Activated T-cell treated with anti-CD3 and anti-CD28 coated beads, Interleukin-2, amount 50 U/mL, for 4 hours (primary cell): ENCODE measurements at regions not wholly inside any gene's neighbourhood (a gene's known extent, or its start where the extent isn't known, plus 50 kb on each side); places are given as distances from the start of the nearest gene placed in this dataset.

ENCODE experiments used
- ATAC-seq, 2 donors: fragments of 200-7000 bp; cut with Tn5 transposase; one replicate each; pipeline ENCODE4 v1.10.0; 2021
- DNase-seq: peaks from one replicate; pipeline ENCODE4 v3.0.0-alpha.2; 2020
- H3K27me3 Mint-ChIP-seq: one replicate; pipeline ENCODE4 v1.8.0; 2021; ENCODE audit warnings: low read depth, mixed read lengths
- H3K36me3 Mint-ChIP-seq: one replicate; pipeline ENCODE4 v1.8.0; 2022; ENCODE audit warnings: mixed read lengths; ENCODE audit not compliant: insufficient read depth
- H3K4me1 Mint-ChIP-seq: one replicate; pipeline ENCODE4 v1.8.0; 2021; ENCODE audit warnings: low read depth, mixed read lengths
- H3K4me3 Mint-ChIP-seq: one replicate; pipeline ENCODE4 v1.8.0; 2021; ENCODE audit warnings: mild to moderate bottlenecking, moderate library complexity, mixed read lengths
- H3K9me3 Mint-ChIP-seq: one replicate; pipeline ENCODE4 v1.8.0; 2021; ENCODE audit warnings: mixed read lengths

DNA sequence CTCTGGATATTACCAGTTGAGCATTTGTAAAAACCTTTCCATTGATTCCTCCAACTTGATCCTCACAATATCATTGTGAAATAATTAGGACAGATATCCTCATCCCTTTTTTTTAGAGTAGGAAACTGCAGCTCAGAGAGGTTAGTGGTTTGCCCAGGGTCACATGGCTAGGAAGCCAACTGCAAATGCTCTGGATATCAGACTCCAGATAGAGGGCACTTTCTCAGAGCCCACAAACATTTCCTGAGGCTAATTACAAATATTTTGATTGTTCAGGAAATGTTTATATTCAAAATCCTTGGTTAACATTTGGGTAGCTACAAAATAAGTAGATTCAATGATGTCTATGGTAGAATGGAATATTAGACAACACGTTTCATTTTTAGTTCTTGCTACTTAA is 154.8 kb upstream of the DPYD start:
- no peaks in the 10 kb centered on the region for H3K36me3 Mint-ChIP-seq
- H3K9me3 Mint-ChIP-seq: no peaks in the 10 kb centered on the region
- no peak overlapping the region for H3K4me3 Mint-ChIP-seq
- DNase-seq (no peak), ATAC-seq (no peak)
- no peaks in the 10 kb centered on the region for H3K27me3 Mint-ChIP-seq
- peaks cover 2% of the 10 kb centered on the region for H3K4me1 Mint-ChIP-seq

GRCh38 chr1:98073823-98074222 is 153.0 kb upstream of the DPYD start:
- Mint-ChIP-seq H3K4me1 (peaks cover 2% of the 10 kb centered on the region), H3K4me3 (no peak overlapping the region), H3K27me3 (no peaks in the 10 kb centered on the region), H3K9me3 (no peaks in the 10 kb centered on the region), H3K36me3 (no peaks in the 10 kb centered on the region)
- DNase-seq (no peak), ATAC-seq (no peak)

DNA sequence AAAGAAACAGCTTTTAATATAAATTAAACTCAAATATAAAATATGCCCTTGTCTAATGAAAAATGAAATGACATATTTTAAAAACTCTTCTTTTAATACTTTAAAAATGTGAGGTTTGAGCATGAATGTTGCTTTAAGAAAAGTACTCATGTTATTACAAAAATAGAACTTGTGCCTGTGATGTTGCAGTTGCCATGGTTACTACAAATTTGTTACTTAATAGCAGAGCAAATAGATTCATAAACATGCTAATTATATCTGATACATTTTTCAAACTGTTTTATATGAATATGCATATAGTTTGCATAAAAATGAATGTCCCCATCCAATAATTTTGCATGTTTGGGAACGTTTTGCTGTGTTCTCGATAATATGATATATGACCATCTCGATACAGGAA is 152.3 kb upstream of the DPYD start:
- Mint-ChIP-seq H3K36me3 (no peaks in the 10 kb centered on the region), H3K4me1 (peaks cover 2% of the 10 kb centered on the region), H3K9me3 (no peaks in the 10 kb centered on the region), H3K4me3 (no peak overlapping the region), H3K27me3 (peaks cover 2% of the 10 kb centered on the region)
- DNase-seq (no peak), ATAC-seq (no peak)

DNA sequence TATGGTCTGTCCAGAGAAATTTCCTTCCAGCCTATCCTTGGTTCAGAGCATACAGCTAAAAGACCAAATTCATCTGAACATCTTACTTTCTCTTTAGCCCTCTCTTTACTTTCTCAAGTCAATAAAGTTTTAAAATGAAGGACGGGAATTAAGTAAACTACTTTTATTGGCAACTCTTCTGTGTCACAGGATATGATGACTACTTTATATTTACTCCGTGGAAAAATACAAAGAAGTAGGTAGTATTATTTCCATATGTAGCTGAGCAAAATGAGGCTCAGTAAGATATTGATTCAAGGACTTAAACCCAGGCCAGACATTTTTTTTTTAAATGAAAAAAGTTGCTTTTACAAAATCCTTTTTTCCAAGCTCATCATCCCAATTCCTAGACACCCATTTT is 151.2 kb upstream of the DPYD start:
- Mint-ChIP-seq H3K4me3 (no peak overlapping the region), H3K9me3 (no peaks in the 10 kb centered on the region), H3K27me3 (peaks cover 4% of the 10 kb centered on the region), H3K4me1 (peaks cover 2% of the 10 kb centered on the region), H3K36me3 (no peaks in the 10 kb centered on the region)
- no peak for DNase-seq
- no peak for ATAC-seq

DNA sequence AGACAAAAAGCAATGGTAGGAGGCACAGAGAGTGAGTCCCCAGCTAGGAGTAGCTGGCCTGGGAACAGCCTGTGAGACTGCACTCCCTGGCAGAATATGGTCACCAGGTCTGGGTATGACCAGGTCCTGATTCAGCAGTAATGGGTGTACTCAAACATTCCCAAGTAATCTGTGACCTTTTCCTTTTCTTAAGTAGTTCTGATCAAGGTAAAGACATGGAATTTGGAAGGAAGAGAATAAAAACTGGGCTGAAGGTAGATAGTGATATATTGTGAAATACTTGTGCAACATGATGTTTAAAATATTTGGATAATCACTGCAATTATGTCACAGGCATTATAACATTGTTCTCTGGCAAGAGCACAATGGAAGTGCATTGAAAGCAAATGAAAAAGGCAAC is 147.2 kb upstream of the DPYD start:
- DNase-seq (no peak), ATAC-seq (no peak)
- H3K36me3 Mint-ChIP-seq: no peaks in the 10 kb centered on the region
- no peaks in the 10 kb centered on the region for H3K9me3 Mint-ChIP-seq
- H3K4me1 Mint-ChIP-seq: no peaks in the 10 kb centered on the region
- H3K4me3 Mint-ChIP-seq: no peak overlapping the region
- H3K27me3 Mint-ChIP-seq: peaks cover 6% of the 10 kb centered on the region

- Mint-ChIP-seq H3K27me3 (peaks cover 6% of the 10 kb centered on the region), H3K36me3 (no peaks in the 10 kb centered on the region), H3K4me3 (no peak overlapping the region), H3K4me1 (no peaks in the 10 kb centered on the region), H3K9me3 (no peaks in the 10 kb centered on the region)
- no peak for DNase-seq
- no peak for ATAC-seq
Observed at GRCh38 chr1:98066911-98067310, 146.1 kb upstream of the DPYD start.

- no peaks in the 10 kb centered on the region for H3K36me3 Mint-ChIP-seq
- H3K9me3 Mint-ChIP-seq: no peaks in the 10 kb centered on the region
- no peaks in the 10 kb centered on the region for H3K4me1 Mint-ChIP-seq
- H3K4me3 Mint-ChIP-seq: no peak overlapping the region
- peaks cover 32% of the 10 kb centered on the region for H3K27me3 Mint-ChIP-seq
- DNase-seq: no peak
- no peak for ATAC-seq
Observed at GRCh38 chr1:98059620-98060019, 138.8 kb upstream of the DPYD start.

DNA sequence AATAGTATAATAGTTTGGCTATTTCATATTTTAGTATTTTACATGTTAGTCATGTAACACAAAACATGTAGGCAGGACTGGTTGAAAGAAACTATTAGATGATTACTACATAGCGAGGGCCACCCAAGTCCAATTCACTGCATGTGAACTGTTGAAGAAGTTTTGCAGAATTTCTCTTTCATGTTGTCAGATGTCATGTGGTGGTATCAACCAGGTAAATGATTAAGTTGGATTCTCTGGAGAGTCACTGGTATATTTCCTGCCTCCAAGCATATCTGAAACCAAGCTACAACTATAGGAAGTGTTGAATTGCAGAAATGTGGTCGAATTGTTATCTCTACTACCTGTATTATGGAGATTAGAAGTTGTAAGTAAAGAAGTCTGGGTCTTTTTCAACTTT is 137.8 kb upstream of the DPYD start:
- no peak for ATAC-seq
- peaks cover 35% of the 10 kb centered on the region for H3K27me3 Mint-ChIP-seq

GRCh38 chr1:98057236-98057910 is 136.5 kb upstream of the DPYD start:
- no peak for DNase-seq
- Mint-ChIP-seq H3K4me1 (peaks cover 11% of the 10 kb centered on the region), H3K36me3 (no peaks in the 10 kb centered on the region), H3K4me3 (no peak overlapping the region), H3K9me3 (no peaks in the 10 kb centered on the region), H3K27me3 (peaks cover 45% of the 10 kb centered on the region)
- no peak for ATAC-seq

More for the DNA sequence above, 137.8 kb upstream of the DPYD start:
- no peak for DNase-seq
- H3K36me3 Mint-ChIP-seq: no peaks in the 10 kb centered on the region
- no peaks in the 10 kb centered on the region for H3K9me3 Mint-ChIP-seq
- H3K4me3 Mint-ChIP-seq: no peak overlapping the region
- H3K4me1 Mint-ChIP-seq: peaks cover 3% of the 10 kb centered on the region

DNA sequence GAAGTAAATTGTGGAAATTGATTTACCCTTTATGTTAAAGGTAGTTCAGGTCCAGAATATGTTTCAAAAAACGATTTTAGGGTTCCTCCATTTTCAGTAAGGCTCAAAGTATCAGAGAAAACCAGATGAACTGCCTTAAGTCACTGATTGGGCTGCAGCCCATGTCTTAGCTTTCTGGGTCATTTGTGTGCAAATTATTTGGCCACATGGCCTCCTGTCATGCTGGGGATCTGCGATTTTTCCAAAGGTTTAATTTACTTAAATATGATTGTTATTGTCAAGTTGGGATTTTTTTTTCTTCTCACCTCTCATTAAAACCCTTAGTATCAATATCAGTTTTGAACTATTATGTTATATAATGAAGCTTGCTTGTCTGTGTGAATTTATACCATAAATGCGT is 135.9 kb upstream of the DPYD start:
- ATAC-seq: no peak
- Mint-ChIP-seq H3K4me3 (no peak overlapping the region), H3K9me3 (no peaks in the 10 kb centered on the region), H3K27me3 (peaks cover 50% of the 10 kb centered on the region), H3K4me1 (peaks cover 11% of the 10 kb centered on the region), H3K36me3 (no peaks in the 10 kb centered on the region)
- no peak for DNase-seq

DNA sequence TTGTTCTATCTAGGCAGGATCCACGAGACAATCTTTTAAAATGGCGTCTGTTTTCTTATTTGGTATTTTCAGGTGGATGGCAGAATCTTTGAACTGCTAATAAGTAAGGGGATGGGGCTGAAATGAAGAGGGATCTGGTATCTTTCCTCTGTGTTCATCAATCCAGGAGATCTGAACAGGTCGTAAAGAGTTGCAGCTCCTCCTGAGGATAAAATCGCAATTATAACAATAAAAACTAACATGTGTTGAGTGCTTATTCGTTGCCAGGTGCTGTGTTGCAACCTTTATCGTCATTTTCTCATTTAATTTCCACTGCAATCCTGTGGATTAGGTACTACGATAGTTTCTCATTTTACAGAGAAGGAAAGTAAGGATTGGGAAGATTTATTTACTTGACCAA is 134.6 kb upstream of the DPYD start:
- DNase-seq (no peak), ATAC-seq (no peak)
- Mint-ChIP-seq H3K9me3 (no peaks in the 10 kb centered on the region), H3K27me3 (peaks cover 57% of the 10 kb centered on the region), H3K4me1 (peaks cover 11% of the 10 kb centered on the region), H3K36me3 (no peaks in the 10 kb centered on the region), H3K4me3 (no peak overlapping the region)

- peaks cover 59% of the 10 kb centered on the region for H3K27me3 Mint-ChIP-seq
- H3K36me3 Mint-ChIP-seq: no peaks in the 10 kb centered on the region
- peak overlapping the region; percentile 67 for H3K4me3 Mint-ChIP-seq
- ATAC-seq: no peak
- no peaks in the 10 kb centered on the region for H3K9me3 Mint-ChIP-seq
- H3K4me1 Mint-ChIP-seq: peaks cover 11% of the 10 kb centered on the region
- DNase-seq: no peak
Observed at GRCh38 chr1:98054786-98055185, 134.0 kb upstream of the DPYD start.

DNA sequence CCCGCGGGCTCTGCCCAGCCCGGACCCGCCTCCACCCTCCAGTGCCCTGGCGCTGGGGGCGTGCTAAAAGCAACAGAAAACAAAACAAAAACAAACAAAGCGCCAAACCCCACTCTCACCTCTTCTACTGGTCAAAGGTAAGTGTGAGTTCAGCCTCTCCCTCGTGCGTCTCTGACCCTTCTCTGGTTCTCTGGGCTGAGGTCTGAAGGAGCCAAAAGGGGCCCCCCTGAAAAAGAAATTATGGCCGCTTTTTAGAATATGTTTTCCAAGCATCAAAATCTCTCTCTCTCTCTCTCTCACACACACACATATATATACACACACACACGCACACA is 133.5 kb upstream of the DPYD start:
- no peak for ATAC-seq
- no peak for DNase-seq
- H3K4me3 Mint-ChIP-seq: peak overlapping the region; percentile 67
- no peaks in the 10 kb centered on the region for H3K9me3 Mint-ChIP-seq
- peaks cover 61% of the 10 kb centered on the region for H3K27me3 Mint-ChIP-seq
- no peaks in the 10 kb centered on the region for H3K36me3 Mint-ChIP-seq
- peaks cover 15% of the 10 kb centered on the region for H3K4me1 Mint-ChIP-seq

- H3K9me3 Mint-ChIP-seq: no peaks in the 10 kb centered on the region
- ATAC-seq (peak; percentile 97 to 98), DNase-seq (peak; percentile 38)
- H3K4me1 Mint-ChIP-seq: peaks cover 21% of the 10 kb centered on the region
- peaks cover 67% of the 10 kb centered on the region for H3K27me3 Mint-ChIP-seq
- no peaks in the 10 kb centered on the region for H3K36me3 Mint-ChIP-seq
- H3K4me3 Mint-ChIP-seq: peak overlapping the region; percentile 69
Observed at GRCh38 chr1:98053471-98054366, 132.9 kb upstream of the DPYD start.

GRCh38 chr1:98051065-98051675 is 130.3 kb upstream of the DPYD start:
- DNase-seq: peak; percentile 68
- Mint-ChIP-seq H3K27me3 (peaks cover 83% of the 10 kb centered on the region), H3K4me1 (peaks cover 31% of the 10 kb centered on the region), H3K9me3 (no peaks in the 10 kb centered on the region), H3K4me3 (no peak overlapping the region), H3K36me3 (no peaks in the 10 kb centered on the region)
- ATAC-seq: no peak
